Transverse colon (tissue), 4 donors: ENCODE measurements at regions not wholly inside any gene's neighbourhood (a gene's known extent, or its start where the extent isn't known, plus 50 kb on each side); places are given as distances from the start of the nearest gene placed in this dataset.
"Not testable (repeated sequence)": the region's sequence is repeated elsewhere in the genome, so short reads cannot be mapped to it uniquely, and the experiment has no call there.

Source experiments
- DNase-seq: peaks from one replicate; pipeline ENCODE4 v3.0.0-alpha.2; 2019
- H3K27ac ChIP-seq, 4 donors: fragments of 200-600 bp; sonication (generic); 2 replicates each; pipeline ENCODE4 v1.5.1; 2016 to 2018; ENCODE audit warnings: inconsistent platforms in 4 of 4
- H3K27me3 ChIP-seq: fragments of 200-600 bp; sonication (generic); 2 replicates; pipeline ENCODE4 v1.5.1; 2017; ENCODE audit warnings: inconsistent platforms
- H3K36me3 ChIP-seq, 4 donors: fragments of 200-600 bp; sonication (generic); 2 replicates each; pipeline ENCODE4 v1.5.1; 2017 to 2019; ENCODE audit warnings: inconsistent platforms in 4 of 4
- H3K4me1 ChIP-seq, 4 donors: fragments of 200-600 bp; sonication (generic); 2 replicates each; pipeline ENCODE4 v1.5.1; 2017 to 2020; ENCODE audit warnings: inconsistent platforms in 4 of 4
- H3K4me3 ChIP-seq, 4 donors: fragments of 200-600 bp; sonication (generic); 1 replicate in 1 of 4; 2 replicates in 3 of 4; pipeline versions ENCODE4 v1.5.1 to v1.6.1; 2017 to 2019; ENCODE audit warnings: inconsistent platforms in 4 of 4
- H3K9me3 ChIP-seq, 2 donors: fragments of 200-600 bp; sonication (generic); 2 replicates each; pipeline ENCODE4 v1.5.1; 2017 to 2019; ENCODE audit warnings: inconsistent platforms in 2 of 2
- EP300 ChIP-seq: sonication (generic); formaldehyde crosslinking; IDR thresholded peaks from one replicate; pipeline ENCODE4 v1.6.1; 2017; ENCODE audit warnings: antibody characterized with exemption, low read depth
- POLR2A ChIP-seq: fragments of 450-650 bp; IDR thresholded peaks from one replicate; pipeline ENCODE4 v1.6.1; 2016; ENCODE audit warnings: antibody characterized with exemption, mild to moderate bottlenecking, moderate library complexity
- POLR2AphosphoS5 ChIP-seq, 3 donors: sonication (generic); formaldehyde crosslinking; IDR thresholded peaks; one replicate each; pipeline ENCODE4 v1.6.1; 2016; ENCODE audit warnings: antibody characterized with exemption in 3 of 3
- WGBS, 2 donors: methylation state at CpG; one replicate each; pipeline ENCODE4 v1.1.5; 2018; ENCODE audit warnings: low coverage in 1 of 2; 5-methylcytosine and 5-hydroxymethylcytosine counted together
- in situ Hi-C, 4 donors: fragments of 200-750 bp; cut with MboI; loops; one replicate each; pipeline versions ENCODE4 v1.15.0 to v1.15.1; 2017; ENCODE audit warnings: low sequenced_read_pairs in 3 of 4, low pct_ligation_motif_present in 1 of 4, low pct_unique_long_range_greater_than_20kb in 1 of 4
- intact Hi-C: fragments of 100-400 bp; cut with DNase I; formaldehyde crosslinking; loops from one replicate; pipeline ENCODE4 v1.15.1; 2023; ENCODE audit warnings: low total_unique reads
- TF ChIP-seq, protein P1 (sequence below), 5 experiments: fragments of 200-600 bp in 3 of 5; fragments of 450-650 bp in 2 of 5; sonication (generic) in 3 of 5; IDR thresholded peaks; 1 replicate in 2 of 5; 2 replicates in 3 of 5; pipeline ENCODE4 v1.5.1; 2016 to 2017; ENCODE audit warnings: antibody characterized with exemption in 5 of 5, inconsistent platforms in 3 of 5, mild to moderate bottlenecking in 2 of 5, moderate library complexity in 1 of 5

DNA sequence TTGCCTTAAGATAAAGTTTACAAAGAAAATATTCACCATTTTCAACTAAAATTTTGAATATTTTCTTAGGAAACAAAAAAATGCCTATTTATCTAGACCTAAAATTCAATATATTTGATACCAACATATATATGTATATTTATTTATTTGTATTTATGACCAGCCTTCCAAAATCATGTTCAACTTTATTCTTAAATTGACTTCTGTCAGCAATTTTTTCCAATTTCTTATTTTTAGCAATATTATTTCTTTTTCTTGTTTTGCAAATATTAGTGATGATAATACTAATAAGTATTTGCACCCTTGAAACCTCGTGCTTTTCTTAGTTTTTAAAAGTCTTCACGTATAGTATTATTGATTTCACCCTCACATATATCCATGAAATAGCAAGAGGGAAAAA lies 68.2 kb upstream of the PHLPP1 start:
- in situ Hi-C loops, result no loop called here

DNA sequence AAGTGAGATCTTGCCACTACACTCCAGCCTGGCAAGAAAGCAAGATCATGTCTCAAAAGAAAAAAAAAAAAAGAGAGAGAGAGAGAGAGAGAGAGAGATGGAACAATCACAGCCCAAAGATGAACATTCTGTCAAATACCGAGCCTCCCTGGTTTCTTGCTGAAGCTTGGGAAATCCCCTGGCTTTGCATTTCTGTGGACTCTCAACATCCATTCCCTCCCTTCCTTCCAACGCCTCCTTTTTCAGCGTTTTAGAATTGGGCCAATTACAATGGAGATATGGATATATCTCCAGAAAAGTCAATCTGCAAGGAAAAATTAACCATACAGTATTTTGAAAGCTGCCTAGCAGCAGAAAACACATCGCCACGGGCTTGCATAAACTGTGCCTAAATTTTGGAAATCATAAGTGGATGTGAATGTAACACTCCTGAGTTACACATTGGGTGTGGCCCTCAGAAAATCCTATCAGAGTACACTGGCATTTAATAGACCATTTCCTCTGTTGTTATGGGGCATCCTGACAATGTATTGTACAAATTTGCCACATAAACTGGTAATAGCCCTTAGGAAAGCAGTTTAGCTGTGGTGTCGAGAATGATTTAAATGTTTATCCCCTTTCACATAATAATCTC lies 67.2 kb upstream of the PHLPP1 start:
- no peaks in the 10 kb centered on the region for H3K4me1 ChIP-seq
- no peak overlapping the region for H3K4me3 ChIP-seq
- H3K36me3 ChIP-seq, result no peaks in the 10 kb centered on the region
- in situ Hi-C loops (no loop called here), intact Hi-C loops (no loop called here)
- no peaks in the 10 kb centered on the region for H3K27me3 ChIP-seq
- no peaks in the 10 kb centered on the region for H3K9me3 ChIP-seq
- DNase-seq, result no peak
- TF ChIP-seq, protein P1, sequence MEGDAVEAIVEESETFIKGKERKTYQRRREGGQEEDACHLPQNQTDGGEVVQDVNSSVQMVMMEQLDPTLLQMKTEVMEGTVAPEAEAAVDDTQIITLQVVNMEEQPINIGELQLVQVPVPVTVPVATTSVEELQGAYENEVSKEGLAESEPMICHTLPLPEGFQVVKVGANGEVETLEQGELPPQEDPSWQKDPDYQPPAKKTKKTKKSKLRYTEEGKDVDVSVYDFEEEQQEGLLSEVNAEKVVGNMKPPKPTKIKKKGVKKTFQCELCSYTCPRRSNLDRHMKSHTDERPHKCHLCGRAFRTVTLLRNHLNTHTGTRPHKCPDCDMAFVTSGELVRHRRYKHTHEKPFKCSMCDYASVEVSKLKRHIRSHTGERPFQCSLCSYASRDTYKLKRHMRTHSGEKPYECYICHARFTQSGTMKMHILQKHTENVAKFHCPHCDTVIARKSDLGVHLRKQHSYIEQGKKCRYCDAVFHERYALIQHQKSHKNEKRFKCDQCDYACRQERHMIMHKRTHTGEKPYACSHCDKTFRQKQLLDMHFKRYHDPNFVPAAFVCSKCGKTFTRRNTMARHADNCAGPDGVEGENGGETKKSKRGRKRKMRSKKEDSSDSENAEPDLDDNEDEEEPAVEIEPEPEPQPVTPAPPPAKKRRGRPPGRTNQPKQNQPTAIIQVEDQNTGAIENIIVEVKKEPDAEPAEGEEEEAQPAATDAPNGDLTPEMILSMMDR (IDR thresholded peaks at IDR 0.05), result no peak
- no peak for TF ChIP-seq POLR2AphosphoS5 (IDR thresholded peaks at IDR 0.05)
- no peak for TF ChIP-seq POLR2A
- no peak for TF ChIP-seq EP300
- 63 to 68% methylated on average over 4 to 6 of the region's 6 CpGs for WGBS, 2 donors
- H3K27ac ChIP-seq, result no peak overlapping the region

More for the DNA sequence above, 68.2 kb upstream of the PHLPP1 start:
- H3K27ac ChIP-seq, result no peak overlapping the region
- no peak overlapping the region for H3K4me3 ChIP-seq
- H3K27me3 ChIP-seq, result no peaks in the 10 kb centered on the region
- intact Hi-C loops, result no loop called here
- DNase-seq, result no peak
- WGBS, 2 donors, result 79 to 86% methylated on average over 2 of the region's 2 CpGs
- TF ChIP-seq POLR2A (no peak), POLR2AphosphoS5 (IDR thresholded peaks at IDR 0.05) (no peak), EP300 (no peak)
- TF ChIP-seq, protein P1 (IDR thresholded peaks at IDR 0.05), result no peak
- no peaks in the 10 kb centered on the region for H3K4me1 ChIP-seq
- no peaks in the 10 kb centered on the region for H3K36me3 ChIP-seq
- H3K9me3 ChIP-seq, result no peaks in the 10 kb centered on the region

DNA sequence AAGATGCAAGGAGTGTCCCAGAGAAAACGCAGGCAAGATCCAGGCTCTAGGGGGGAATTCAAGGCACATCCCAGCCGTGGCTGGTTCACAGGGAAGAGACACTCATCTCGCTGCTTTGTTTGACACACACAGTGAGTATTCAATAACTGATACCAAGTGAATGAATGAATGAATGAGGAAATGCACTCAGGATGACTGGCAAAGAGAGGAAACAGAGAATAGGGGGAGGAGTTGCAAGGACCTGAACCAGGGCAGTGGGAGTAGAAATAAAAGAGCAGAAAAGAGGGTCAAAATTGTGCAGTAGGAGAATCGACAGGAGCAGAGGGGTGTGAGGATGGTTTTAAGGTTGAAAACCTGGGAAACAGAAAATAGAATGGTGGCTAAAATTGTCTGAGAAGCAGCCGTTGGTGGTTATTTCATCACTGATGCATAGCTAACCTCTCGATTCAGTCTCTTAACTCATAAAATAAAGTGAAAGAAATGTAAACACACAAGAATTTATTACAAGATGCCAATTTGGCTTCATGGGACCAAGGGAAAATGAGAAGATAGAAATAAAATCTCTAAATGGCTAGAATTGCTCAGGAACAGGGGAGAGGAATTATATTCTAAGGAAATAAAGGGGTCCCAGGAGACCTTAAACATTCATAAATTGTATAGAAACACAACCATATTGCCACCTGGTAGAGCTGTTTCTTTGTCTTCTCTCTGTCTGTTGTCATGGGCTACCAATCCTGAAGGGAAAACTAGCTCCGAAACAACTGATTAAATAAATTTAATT lies 63.9 kb upstream of the PHLPP1 start:
- H3K9me3 ChIP-seq, result no peaks in the 10 kb centered on the region
- H3K27me3 ChIP-seq, result no peaks in the 10 kb centered on the region
- no peak for DNase-seq
- 51 to 60% methylated on average over 7 of the region's 7 CpGs for WGBS, 2 donors
- H3K4me1 ChIP-seq, result no peaks in the 10 kb centered on the region
- TF ChIP-seq POLR2AphosphoS5 (IDR thresholded peaks at IDR 0.05), result no peak
- TF ChIP-seq, protein P1 (IDR thresholded peaks at IDR 0.05), result no peak
- no peak for TF ChIP-seq EP300
- TF ChIP-seq POLR2A, result no peak
- intact Hi-C loops, result no loop called here
- in situ Hi-C loops, result no loop called here
- H3K27ac ChIP-seq, result no peak overlapping the region
- no peaks in the 10 kb centered on the region for H3K36me3 ChIP-seq
- no peak overlapping the region for H3K4me3 ChIP-seq

DNA sequence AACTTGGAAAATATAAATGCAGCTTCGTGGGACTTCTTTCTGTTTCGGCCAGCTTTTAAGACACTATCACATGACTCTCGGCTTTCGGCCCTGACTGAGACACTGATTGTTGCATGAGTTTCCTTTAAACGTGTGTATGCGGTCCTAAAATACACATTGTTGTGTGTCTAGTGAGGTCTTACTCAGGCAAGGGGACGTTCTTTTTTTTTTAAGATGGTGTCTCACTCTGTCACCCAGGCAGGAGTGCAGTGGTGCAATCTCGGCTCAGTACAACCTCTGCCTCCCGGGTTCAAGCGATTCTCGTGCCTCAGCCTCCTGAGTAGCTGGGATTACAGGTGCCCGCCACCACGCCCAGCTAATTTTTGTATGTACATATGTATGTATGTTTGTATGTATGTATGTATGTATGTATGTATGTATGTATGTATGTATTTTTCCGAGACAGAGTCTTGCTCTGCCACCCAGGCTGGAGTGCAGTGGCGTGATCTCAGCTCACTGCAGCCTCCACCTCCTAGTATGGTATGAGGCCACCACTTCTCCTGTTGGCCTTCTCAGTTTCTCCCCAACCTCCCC lies 63.2 kb upstream of the PHLPP1 start:
- H3K9me3 ChIP-seq, intact Hi-C loops, H3K4me3 ChIP-seq, H3K4me1 ChIP-seq, H3K27ac ChIP-seq, H3K27me3 ChIP-seq, DNase-seq, H3K36me3 ChIP-seq, in situ Hi-C loops: not testable (repeated sequence)
- 76 to 79% methylated on average over 12 to 15 of the region's 15 CpGs for WGBS, 2 donors
